ENCODE measurements at regions not wholly inside any gene's neighbourhood (a gene's known extent, or its start where the extent isn't known, plus 50 kb on each side); places are given as distances from the start of the nearest gene placed in this dataset.

- no peaks in the 10 kb centered on the region for H3K9me3 ChIP-seq (replicated peaks; ENCODE audit: control insufficient read depth, insufficient read depth, low read length)
- no peaks in the 10 kb centered on the region for H4K20me1 ChIP-seq (ENCODE audit: control insufficient read depth, insufficient read depth)
- no TSS peak for BruUV-seq (replicated peaks)
- H3K4me3 ChIP-seq = no peak overlapping the region
- in situ Hi-C loops (cut with MboI) (no loop called here), intact Hi-C loops (cut with micrococcal nuclease; ENCODE audit: unreplicated experiment) (no loop called here)
- no peak overlapping the region for H3K27ac ChIP-seq (ENCODE audit: control insufficient read depth, insufficient read depth)
- H3K27me3 ChIP-seq (replicated peaks in 1 of 2; ENCODE audit: control insufficient read depth in 2 of 2, insufficient read depth in 2 of 2, low read length in 1 of 2) = no peaks in the 10 kb centered on the region; a peak in 1 of 4 replicates
- TF ChIP-seq, protein P1, sequence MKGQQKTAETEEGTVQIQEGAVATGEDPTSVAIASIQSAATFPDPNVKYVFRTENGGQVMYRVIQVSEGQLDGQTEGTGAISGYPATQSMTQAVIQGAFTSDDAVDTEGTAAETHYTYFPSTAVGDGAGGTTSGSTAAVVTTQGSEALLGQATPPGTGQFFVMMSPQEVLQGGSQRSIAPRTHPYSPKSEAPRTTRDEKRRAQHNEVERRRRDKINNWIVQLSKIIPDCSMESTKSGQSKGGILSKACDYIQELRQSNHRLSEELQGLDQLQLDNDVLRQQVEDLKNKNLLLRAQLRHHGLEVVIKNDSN (IDR thresholded peaks at IDR 0.05; ENCODE audit: borderline replicate concordance, extremely low read length, insufficient read depth, low read depth, low read length) = no peak
- TF ChIP-seq CEBPZ (IDR thresholded peaks at IDR 0.05; ENCODE audit: low read depth, low read length) (no peak), MTA3 (IDR thresholded peaks at IDR 0.05; ENCODE audit: borderline replicate concordance, low read length) (no peak), E2F8 (IDR thresholded peaks at IDR 0.05; ENCODE audit: low read depth, partially characterized antibody) (no peak), ZNF622 (IDR thresholded peaks at IDR 0.05) (no peak), HDAC6 (IDR thresholded peaks at IDR 0.05; ENCODE audit: unreplicated experiment) (no peak)
- TF ChIP-seq, protein P2, sequence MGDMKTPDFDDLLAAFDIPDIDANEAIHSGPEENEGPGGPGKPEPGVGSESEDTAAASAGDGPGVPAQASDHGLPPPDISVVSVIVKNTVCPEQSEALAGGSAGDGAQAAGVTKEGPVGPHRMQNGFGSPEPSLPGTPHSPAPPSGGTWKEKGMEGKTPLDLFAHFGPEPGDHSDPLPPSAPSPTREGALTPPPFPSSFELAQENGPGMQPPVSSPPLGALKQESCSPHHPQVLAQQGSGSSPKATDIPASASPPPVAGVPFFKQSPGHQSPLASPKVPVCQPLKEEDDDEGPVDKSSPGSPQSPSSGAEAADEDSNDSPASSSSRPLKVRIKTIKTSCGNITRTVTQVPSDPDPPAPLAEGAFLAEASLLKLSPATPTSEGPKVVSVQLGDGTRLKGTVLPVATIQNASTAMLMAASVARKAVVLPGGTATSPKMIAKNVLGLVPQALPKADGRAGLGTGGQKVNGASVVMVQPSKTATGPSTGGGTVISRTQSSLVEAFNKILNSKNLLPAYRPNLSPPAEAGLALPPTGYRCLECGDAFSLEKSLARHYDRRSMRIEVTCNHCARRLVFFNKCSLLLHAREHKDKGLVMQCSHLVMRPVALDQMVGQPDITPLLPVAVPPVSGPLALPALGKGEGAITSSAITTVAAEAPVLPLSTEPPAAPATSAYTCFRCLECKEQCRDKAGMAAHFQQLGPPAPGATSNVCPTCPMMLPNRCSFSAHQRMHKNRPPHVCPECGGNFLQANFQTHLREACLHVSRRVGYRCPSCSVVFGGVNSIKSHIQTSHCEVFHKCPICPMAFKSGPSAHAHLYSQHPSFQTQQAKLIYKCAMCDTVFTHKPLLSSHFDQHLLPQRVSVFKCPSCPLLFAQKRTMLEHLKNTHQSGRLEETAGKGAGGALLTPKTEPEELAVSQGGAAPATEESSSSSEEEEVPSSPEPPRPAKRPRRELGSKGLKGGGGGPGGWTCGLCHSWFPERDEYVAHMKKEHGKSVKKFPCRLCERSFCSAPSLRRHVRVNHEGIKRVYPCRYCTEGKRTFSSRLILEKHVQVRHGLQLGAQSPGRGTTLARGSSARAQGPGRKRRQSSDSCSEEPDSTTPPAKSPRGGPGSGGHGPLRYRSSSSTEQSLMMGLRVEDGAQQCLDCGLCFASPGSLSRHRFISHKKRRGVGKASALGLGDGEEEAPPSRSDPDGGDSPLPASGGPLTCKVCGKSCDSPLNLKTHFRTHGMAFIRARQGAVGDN (IDR thresholded peaks at IDR 0.05) = no peak
- H3K4me1 ChIP-seq (ENCODE audit: control insufficient read depth, insufficient read depth, low read length) = no peaks in the 10 kb centered on the region
- DNase-seq (ENCODE audit: low read depth, low spot score) = no peak
- no peaks in the 10 kb centered on the region for H3K36me3 ChIP-seq (ENCODE audit: control insufficient read depth in 2 of 2, insufficient read depth in 2 of 2, low read length in 1 of 2)
- no peak for ATAC-seq
- no peak overlapping the region for H3K4me2 ChIP-seq (ENCODE audit: control insufficient read depth, insufficient read depth)
- WGBS (ENCODE audit: insufficient coverage, insufficient replicate concordance, low lambda C conversion rate, missing lambda C conversion rate) = 13% methylated on average over 3 of the region's 3 CpGs
- no peak overlapping the region for H3K9ac ChIP-seq (ENCODE audit: control insufficient read depth, insufficient read depth, low read length)
- ChIA-PET SMC1A (ENCODE audit: uncharacterized antibody, unreplicated experiment) (no interaction called here), CTCF (no interaction called here), RAD21 (ENCODE audit: unreplicated experiment) (no interaction called here), POLR2A (no interaction called here)
- no peak overlapping the region for H2AFZ ChIP-seq (ENCODE audit: control insufficient read depth, low read depth, low read length)
- no peak for FAIRE-seq
- no peaks in the 10 kb centered on the region for H3K79me2 ChIP-seq (ENCODE audit: control insufficient read depth, insufficient read depth, low read length)
These were observed 135.7 kb upstream of the SLCO3A1 start for GRCh38 chr15:91717811-91718210.
